Endothelial cell of umbilical vein (primary cell): ENCODE measurements at regions not wholly inside any gene's neighbourhood (a gene's known extent, or its start where the extent isn't known, plus 50 kb on each side); places are given as distances from the start of the nearest gene placed in this dataset.

Experiments used
- BruUV-seq: library from RNA; stranded (reverse); fragments of 400-500 nt; replicated peaks from 2 replicates; lab custom pipeline; 2021; lab: Mats Ljungman, UMichigan
- CTCF ChIA-PET: fragments of 300-600, 350-600 bp; sonication (Branson Sonifier 250); formaldehyde crosslinking; loops from one replicate; lab custom pipeline; 2021; ENCODE audit warnings: antibody characterized with exemption, inconsistent platforms; lab: Charles Lee
- POLR2A ChIA-PET: fragments of 300-600, 350-600 bp; sonication (Branson Sonifier 250); formaldehyde crosslinking; loops from one replicate; lab custom pipeline; 2021; ENCODE audit warnings: antibody characterized with exemption, inconsistent platforms; lab: Charles Lee
- DNase-seq: peaks from one replicate; pipeline ENCODE4 v3.0.0-alpha.2; 2011; ENCODE audit warnings: low read depth, low spot score
- FAIRE-seq: peaks from 2 replicates; lab custom pipeline; 2011; peaks lifted over from hg19 to GRCh38; lab: Jason Lieb, UNC
- H2AFZ ChIP-seq: 2 replicates; pipeline ENCODE4 v1.6.0; 2012; ENCODE audit warnings: low read depth, low read length, control low read depth, inconsistent platforms
- H3K27ac ChIP-seq: 2 replicates; pipeline ENCODE4 v1.5.1; 2011; ENCODE audit warnings: low read depth, mild to moderate bottlenecking, control low read depth, low read length, moderate library complexity; ENCODE audit not compliant: insufficient read depth
- H3K27me3 ChIP-seq, 2 experiments: 2 replicates each; pipeline versions ENCODE4 v1.6.0 to v1.6.1; 2011; ENCODE audit warnings: low read length in 2 of 2, mixed read lengths in 1 of 2; ENCODE audit not compliant: control insufficient read depth in 2 of 2, insufficient read depth in 2 of 2
- H3K36me3 ChIP-seq, 2 experiments: 2 replicates in 1 of 2; 3 replicates in 1 of 2; pipeline ENCODE4 v1.5.1; 2011; ENCODE audit warnings: low read length in 2 of 2, mild to moderate bottlenecking in 1 of 2, moderate library complexity in 1 of 2; ENCODE audit not compliant: control insufficient read depth in 2 of 2, insufficient read depth in 2 of 2; ENCODE audit errors: extremely low read depth in 1 of 2
- H3K4me1 ChIP-seq: 3 replicates; pipeline ENCODE4 v1.5.1; 2011; ENCODE audit warnings: mild to moderate bottlenecking, low read length; ENCODE audit not compliant: control insufficient read depth, insufficient read depth; ENCODE audit errors: extremely low read depth
- H3K4me2 ChIP-seq: 2 replicates; pipeline ENCODE4 v1.6.1; 2011; ENCODE audit warnings: low read length, control low read depth, mixed read lengths; ENCODE audit not compliant: insufficient read depth
- H3K4me3 ChIP-seq, 3 experiments: fragments of 200-600 bp in 1 of 3; sonication (generic), shearing (Covaris generic) in 1 of 3; replicated peaks in 1 of 3; 2 replicates each; pipeline ENCODE4 v1.5.1; 2011 to 2016; ENCODE audit warnings: control low read depth in 3 of 3, low read length in 3 of 3, mild to moderate bottlenecking in 2 of 3, inconsistent platforms in 1 of 3, low read depth in 1 of 3, moderate library complexity in 1 of 3; ENCODE audit not compliant: insufficient read depth in 1 of 3
- H3K79me2 ChIP-seq: 2 replicates; pipeline ENCODE4 v1.6.0; 2012; ENCODE audit warnings: low read length, inconsistent platforms; ENCODE audit not compliant: control insufficient read depth, insufficient read depth
- H3K9ac ChIP-seq: replicated peaks from 2 replicates; pipeline ENCODE3; 2011; ENCODE audit warnings: low read length, control low read depth; ENCODE audit not compliant: insufficient read depth; ENCODE audit errors: extremely low read depth
- H3K9me1 ChIP-seq: replicated peaks from 3 replicates; pipeline ENCODE4 v1.6.0; 2011; ENCODE audit warnings: mild to moderate bottlenecking, low read length; ENCODE audit not compliant: control insufficient read depth, insufficient read depth; ENCODE audit errors: extremely low read depth
- H3K9me3 ChIP-seq: replicated peaks from 2 replicates; pipeline ENCODE4 v1.5.1; 2012; ENCODE audit warnings: low read length, inconsistent platforms; ENCODE audit not compliant: control insufficient read depth, insufficient read depth
- H4K20me1 ChIP-seq: replicated peaks from 2 replicates; pipeline ENCODE3; 2011; ENCODE audit warnings: mild to moderate bottlenecking, low read length; ENCODE audit not compliant: control insufficient read depth, insufficient read depth; ENCODE audit errors: extremely low read depth
- EZH2 ChIP-seq: IDR thresholded peaks from 2 replicates; pipeline ENCODE4 v1.6.1; 2012; ENCODE audit warnings: borderline replicate concordance, low read depth, mild to moderate bottlenecking, moderate library complexity, low read length, inconsistent platforms; ENCODE audit not compliant: severe bottlenecking
- FOS ChIP-seq: IDR thresholded peaks from 2 replicates; pipeline ENCODE4 v1.6.1; 2011; ENCODE audit warnings: mild to moderate bottlenecking, low read length, moderate library complexity, borderline replicate concordance; ENCODE audit not compliant: insufficient read depth
- GATA2 ChIP-seq: IDR thresholded peaks from 2 replicates; pipeline ENCODE4 v1.7.0; 2011; ENCODE audit warnings: low read depth, mild to moderate bottlenecking, moderate library complexity, mixed read lengths, low read length; ENCODE audit not compliant: insufficient read length, insufficient read depth
- JUN ChIP-seq: IDR thresholded peaks from 2 replicates; pipeline ENCODE4 v1.6.1; 2011; ENCODE audit warnings: borderline replicate concordance, low read depth; ENCODE audit not compliant: insufficient read length, insufficient read depth
- MYC ChIP-seq: IDR thresholded peaks from one replicate; pipeline ENCODE4 v1.6.1; 2011; ENCODE audit warnings: mild to moderate bottlenecking, low read depth, low read length
- POLR2A ChIP-seq: IDR thresholded peaks from 2 replicates; pipeline ENCODE4 v1.6.1; 2012; ENCODE audit warnings: low read depth, mild to moderate bottlenecking, control low read depth, low read length
- POLR2AphosphoS5 ChIP-seq: IDR thresholded peaks from 2 replicates; pipeline ENCODE4 v1.6.1; 2012; ENCODE audit warnings: low read depth, mild to moderate bottlenecking, control low read depth, low read length, moderate library complexity; ENCODE audit not compliant: insufficient read depth
- dilution Hi-C: fragments of 300-500 bp; cut with MboI; formaldehyde crosslinking; loops from one replicate; pipeline ENCODE4 v1.15.0; 2019; ENCODE audit warnings: low sequenced_read_pairs; ENCODE audit not compliant: extremely low pct_ligation_motif_present
- intact Hi-C: fragments of 100-400 bp; cut with micrococcal nuclease; formaldehyde crosslinking; loops from one replicate; pipeline ENCODE4 v1.10.0; 2022
- TF ChIP-seq, protein P1 (sequence below), 2 donors: IDR thresholded peaks; 1 replicate in 1 of 2; 2 replicates in 1 of 2; pipeline ENCODE4 v1.5.1; 2011; ENCODE audit warnings: low read length in 2 of 2, mild to moderate bottlenecking in 2 of 2, moderate library complexity in 2 of 2, control low read depth in 1 of 2, inconsistent platforms in 1 of 2, low read depth in 1 of 2; ENCODE audit not compliant: insufficient read depth in 1 of 2; ENCODE audit errors: extremely low read depth in 1 of 2
- TF ChIP-seq, protein P2 (sequence below): IDR thresholded peaks from 2 replicates; pipeline ENCODE4 v1.6.1; 2011; ENCODE audit not compliant: insufficient read depth, insufficient read length

GRCh38 chr21:16312321-16312720 is 582.5 kb downstream of the USP25 start:
- no peak for FAIRE-seq
- BruUV-seq: no TSS peak

More at GRCh38 chr21:16312321-16312720, 582.5 kb downstream of the USP25 start:
- Histone ChIP-seq H3K27me3 (no peaks in the 10 kb centered on the region), H3K4me1 (peaks cover 6% of the 10 kb centered on the region), H3K27ac (no peak overlapping the region), H3K4me3 (no peak overlapping the region), H3K36me3 (no peaks in the 10 kb centered on the region), H3K9ac (no peak overlapping the region), H3K9me3 (no peaks in the 10 kb centered on the region), H4K20me1 (no peaks in the 10 kb centered on the region), H3K79me2 (no peaks in the 10 kb centered on the region), H3K9me1 (no peaks in the 10 kb centered on the region), H2AFZ (no peak overlapping the region), H3K4me2 (no peak overlapping the region)
- ChIA-PET POLR2A (no interaction called here), CTCF (interaction anchor here (1.6 to 2.4 kb wide), 2 partner anchors 10 kb away, joined by 5 to 8 read pairs; no protein-coding TSS in a partner anchor)
- no peak for DNase-seq
- intact Hi-C loops (no loop called here), dilution Hi-C loops (no loop called here)
- TF ChIP-seq GATA2: no peak
- TF ChIP-seq EZH2: no peak
- no peak for TF ChIP-seq MYC
- no peak for TF ChIP-seq POLR2A
- TF ChIP-seq, protein P1, sequence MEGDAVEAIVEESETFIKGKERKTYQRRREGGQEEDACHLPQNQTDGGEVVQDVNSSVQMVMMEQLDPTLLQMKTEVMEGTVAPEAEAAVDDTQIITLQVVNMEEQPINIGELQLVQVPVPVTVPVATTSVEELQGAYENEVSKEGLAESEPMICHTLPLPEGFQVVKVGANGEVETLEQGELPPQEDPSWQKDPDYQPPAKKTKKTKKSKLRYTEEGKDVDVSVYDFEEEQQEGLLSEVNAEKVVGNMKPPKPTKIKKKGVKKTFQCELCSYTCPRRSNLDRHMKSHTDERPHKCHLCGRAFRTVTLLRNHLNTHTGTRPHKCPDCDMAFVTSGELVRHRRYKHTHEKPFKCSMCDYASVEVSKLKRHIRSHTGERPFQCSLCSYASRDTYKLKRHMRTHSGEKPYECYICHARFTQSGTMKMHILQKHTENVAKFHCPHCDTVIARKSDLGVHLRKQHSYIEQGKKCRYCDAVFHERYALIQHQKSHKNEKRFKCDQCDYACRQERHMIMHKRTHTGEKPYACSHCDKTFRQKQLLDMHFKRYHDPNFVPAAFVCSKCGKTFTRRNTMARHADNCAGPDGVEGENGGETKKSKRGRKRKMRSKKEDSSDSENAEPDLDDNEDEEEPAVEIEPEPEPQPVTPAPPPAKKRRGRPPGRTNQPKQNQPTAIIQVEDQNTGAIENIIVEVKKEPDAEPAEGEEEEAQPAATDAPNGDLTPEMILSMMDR (IDR thresholded peaks at IDR 0.05; ENCODE audit: extremely low read depth in 1 of 2, insufficient read depth in 1 of 2, low read depth in 1 of 2, low read length in 2 of 2): no peak
- TF ChIP-seq, protein P2, sequence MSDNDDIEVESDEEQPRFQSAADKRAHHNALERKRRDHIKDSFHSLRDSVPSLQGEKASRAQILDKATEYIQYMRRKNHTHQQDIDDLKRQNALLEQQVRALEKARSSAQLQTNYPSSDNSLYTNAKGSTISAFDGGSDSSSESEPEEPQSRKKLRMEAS: no peak
- TF ChIP-seq FOS: no peak
- TF ChIP-seq POLR2AphosphoS5: no peak
- TF ChIP-seq JUN: no peak
